Right lobe of liver (tissue), 4 donors: ENCODE measurements at regions not wholly inside any gene's neighbourhood (a gene's known extent, or its start where the extent isn't known, plus 50 kb on each side); places are given as distances from the start of the nearest gene placed in this dataset.

Experiments
- POLR2A ChIP-seq: fragments of 450-650 bp; IDR thresholded peaks from one replicate; pipeline ENCODE4 v1.6.1; 2017; ENCODE audit warnings: antibody characterized with exemption, mild to moderate bottlenecking
- TF ChIP-seq, protein P1 (sequence below), 4 donors: fragments of 200-600 bp in 3 of 4; fragments of 450-650 bp in 1 of 4; IDR thresholded peaks; one replicate each; pipeline versions ENCODE4 v1.5.1 to v1.8.0; 2016 to 2022; ENCODE audit warnings: antibody characterized with exemption in 4 of 4, mild to moderate bottlenecking in 2 of 4
- donor health status: DM: no; HTN: no; CAD: no.
- donor health status: DM: no; HTN: no; CAD: no.
- donor health status: DM: no; HTN: yes; CAD: no.

GRCh38 chr22:48098921-48099245, 1336.4 kb downstream of the TBC1D22A start:
- TF ChIP-seq, protein P1, sequence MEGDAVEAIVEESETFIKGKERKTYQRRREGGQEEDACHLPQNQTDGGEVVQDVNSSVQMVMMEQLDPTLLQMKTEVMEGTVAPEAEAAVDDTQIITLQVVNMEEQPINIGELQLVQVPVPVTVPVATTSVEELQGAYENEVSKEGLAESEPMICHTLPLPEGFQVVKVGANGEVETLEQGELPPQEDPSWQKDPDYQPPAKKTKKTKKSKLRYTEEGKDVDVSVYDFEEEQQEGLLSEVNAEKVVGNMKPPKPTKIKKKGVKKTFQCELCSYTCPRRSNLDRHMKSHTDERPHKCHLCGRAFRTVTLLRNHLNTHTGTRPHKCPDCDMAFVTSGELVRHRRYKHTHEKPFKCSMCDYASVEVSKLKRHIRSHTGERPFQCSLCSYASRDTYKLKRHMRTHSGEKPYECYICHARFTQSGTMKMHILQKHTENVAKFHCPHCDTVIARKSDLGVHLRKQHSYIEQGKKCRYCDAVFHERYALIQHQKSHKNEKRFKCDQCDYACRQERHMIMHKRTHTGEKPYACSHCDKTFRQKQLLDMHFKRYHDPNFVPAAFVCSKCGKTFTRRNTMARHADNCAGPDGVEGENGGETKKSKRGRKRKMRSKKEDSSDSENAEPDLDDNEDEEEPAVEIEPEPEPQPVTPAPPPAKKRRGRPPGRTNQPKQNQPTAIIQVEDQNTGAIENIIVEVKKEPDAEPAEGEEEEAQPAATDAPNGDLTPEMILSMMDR (IDR thresholded peaks at IDR 0.05), result no peak
- TF ChIP-seq POLR2A, result no peak
